HG02852 (cell line): ENCODE measurements at regions not wholly inside any gene's neighbourhood (a gene's known extent, or its start where the extent isn't known, plus 50 kb on each side); places are given as distances from the start of the nearest gene placed in this dataset.
"Not testable (repeated sequence)": the region's sequence is repeated elsewhere in the genome, so short reads cannot be mapped to it uniquely, and the experiment has no call there.

Experiments
- ATAC-seq: cut with Tn5 transposase; IDR thresholded peaks from one replicate; pipeline ENCODE4 v1.9.1; 2021; ENCODE audit warnings: mild to moderate bottlenecking, moderate library complexity; ENCODE audit not compliant: unreplicated experiment

DNA sequence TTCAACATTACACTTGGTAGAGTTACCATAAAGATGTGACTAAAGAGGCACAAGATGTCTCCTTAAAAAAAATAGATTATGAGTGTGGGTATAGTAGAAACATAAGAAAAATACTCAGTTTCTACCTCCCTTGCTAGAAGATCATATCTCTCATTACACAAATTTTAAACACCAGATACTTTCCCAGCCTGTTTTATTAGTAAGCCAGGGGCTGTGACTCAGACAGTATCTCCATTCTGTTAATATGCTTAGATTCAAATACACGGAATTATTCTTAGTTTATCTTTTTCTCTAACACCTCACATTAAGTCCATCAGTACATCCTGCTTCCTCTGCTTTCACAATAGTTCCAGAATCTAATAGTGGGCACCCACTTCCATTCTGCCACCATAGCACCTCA lies 561.8 kb upstream of the ADAMTS5 start:
- no peak for ATAC-seq

DNA sequence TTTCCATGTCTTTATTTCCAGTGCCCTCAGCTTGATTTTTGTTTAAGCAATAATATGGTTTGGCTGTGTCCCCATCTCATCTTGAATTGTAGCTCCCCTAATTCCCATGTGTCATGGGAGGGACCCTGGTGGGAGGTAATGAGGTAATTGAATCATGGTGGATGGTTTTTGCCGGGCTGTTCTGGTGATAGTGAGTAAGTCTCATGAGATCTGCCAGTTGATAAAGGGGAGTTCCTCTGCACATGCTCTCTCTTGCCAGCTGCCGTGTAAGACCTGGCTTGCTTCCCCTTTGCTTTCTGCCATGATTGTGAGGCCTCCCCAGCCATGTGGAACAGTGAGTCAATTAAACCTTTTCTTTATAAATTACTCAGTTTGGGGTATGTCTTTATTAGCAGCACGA lies 559.6 kb upstream of the ADAMTS5 start:
- ATAC-seq: no peak

DNA sequence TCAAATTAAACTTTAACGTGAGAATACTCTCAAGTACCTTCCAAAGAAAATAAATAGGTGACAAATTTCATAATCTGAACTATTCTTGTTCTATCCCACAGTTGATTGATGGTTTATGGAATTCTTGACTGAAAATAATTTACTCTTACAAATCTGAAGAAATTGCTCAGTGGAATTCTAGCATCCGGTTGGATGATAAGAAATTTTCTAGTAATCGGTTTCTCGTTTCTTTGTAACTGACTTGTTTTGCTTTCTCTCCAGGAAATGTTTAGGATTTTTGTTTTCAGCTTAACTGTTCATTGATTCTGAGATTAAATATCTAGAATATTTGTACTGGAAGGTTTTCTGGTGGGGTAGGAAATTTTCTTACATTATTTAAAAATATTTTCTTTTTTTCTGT lies 558.9 kb upstream of the ADAMTS5 start:
- no peak for ATAC-seq

DNA sequence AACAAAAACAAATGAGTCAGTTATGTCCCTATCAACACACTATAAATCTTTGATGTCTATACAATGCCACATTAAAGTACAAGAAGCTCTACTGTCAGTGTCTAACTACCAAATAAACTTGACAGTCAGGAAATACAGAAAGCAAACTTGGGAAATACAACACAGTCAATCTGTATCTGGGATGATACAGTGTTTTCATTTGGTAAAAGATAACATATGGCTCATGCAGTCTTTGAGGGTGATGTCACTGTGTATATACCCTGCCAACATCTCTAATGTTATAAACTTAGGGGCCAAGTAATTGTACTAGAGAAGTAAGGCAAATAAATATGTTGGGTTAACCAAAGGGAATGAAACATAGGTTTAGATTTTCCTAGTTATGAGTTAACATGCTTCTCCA lies 552.5 kb upstream of the ADAMTS5 start:
- no peak for ATAC-seq

DNA sequence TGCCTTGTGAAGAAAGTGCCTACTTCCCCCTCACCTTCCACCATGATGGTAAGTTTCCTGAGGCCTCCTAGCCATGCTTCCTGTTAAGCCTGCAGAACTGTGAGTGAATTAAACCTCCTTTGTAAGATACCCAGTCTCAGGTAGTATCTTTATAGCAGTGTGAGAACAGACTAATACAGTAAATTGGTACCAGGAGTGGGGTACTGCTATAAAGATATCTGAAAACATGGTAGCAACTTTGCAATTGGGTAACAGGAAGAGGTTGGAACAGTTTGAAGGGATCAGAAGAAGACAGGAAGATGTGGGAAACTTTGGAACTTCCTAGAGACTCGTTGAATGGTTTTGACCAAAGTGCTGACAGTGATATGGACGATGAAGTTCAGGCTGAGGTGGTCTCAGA lies 550.3 kb upstream of the ADAMTS5 start:
- ATAC-seq: not testable (repeated sequence)

DNA sequence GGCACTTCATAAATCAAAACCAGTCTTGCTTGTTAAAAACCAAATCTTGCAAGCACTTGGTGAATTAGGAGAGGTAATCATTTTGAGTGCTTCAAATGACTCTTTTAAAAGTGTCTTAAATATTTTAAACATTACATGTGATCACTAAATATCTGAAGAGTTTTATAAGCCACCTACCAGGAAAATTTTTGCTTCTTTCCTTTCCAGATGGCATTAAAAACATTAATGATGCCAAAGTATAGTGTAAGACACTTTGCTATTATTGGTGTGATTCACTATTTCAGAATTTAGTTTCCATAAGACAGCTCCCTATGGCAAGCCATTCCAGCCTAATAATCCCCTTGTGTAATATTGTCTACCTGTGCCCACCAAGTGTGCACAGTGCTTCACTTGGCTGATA lies 548.8 kb upstream of the ADAMTS5 start:
- ATAC-seq: no peak

DNA sequence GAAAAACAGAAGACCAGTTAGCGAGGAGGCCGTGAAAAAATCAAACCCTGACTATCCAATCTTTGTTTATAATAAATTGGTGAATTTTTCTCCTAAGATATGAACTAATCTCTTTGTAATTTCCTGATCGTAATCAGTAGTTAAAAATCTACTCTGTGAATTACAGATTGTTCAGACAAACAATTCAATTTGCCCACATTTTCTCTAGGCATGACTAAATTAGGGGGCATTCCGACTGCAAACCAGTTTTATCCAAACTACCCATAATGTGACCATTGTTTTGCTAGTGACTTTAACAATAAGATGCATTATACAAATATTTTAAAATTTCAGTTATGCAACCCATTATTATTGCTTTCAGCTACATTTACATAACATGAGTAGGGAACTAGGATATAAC lies 546.9 kb upstream of the ADAMTS5 start:
- ATAC-seq: no peak

DNA sequence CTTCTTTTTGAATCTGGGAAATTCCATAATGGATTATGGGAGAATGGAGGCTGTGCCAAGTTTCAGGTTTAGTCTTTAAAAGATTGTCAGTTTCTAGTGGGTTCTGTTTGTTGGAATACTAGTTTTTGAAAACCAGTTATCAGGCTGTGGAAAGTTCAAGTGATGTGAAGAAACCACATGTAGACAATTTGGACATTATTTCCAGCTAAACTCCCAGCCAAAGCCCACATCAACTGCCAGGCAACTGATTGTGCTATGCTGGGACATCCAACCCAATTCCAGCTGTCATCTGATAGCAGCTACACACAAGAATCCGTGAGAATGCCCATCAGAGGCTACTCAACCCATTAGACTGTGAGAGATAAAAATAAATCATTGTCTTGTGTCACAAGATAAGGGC lies 546.1 kb upstream of the ADAMTS5 start:
- no peak for ATAC-seq

DNA sequence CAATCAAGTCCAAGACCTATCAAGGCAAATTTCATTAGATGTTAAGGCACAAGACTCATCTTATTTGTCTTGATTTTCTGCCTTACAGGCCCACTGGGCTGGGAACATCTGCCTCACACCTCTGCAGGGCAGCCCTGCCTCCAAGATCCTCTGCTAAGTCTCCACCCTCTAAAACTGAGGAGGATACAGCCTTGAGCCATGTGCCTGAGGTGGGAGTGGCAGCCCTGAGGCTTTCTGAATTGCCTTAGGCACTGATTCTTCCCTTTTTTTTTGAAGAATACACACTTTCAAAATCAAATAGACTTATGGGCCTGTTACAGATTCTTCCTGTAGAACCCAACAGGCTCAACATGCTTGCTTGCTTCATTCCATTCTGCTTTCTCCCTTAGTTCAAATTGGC lies 544.3 kb upstream of the ADAMTS5 start:
- ATAC-seq: no peak

DNA sequence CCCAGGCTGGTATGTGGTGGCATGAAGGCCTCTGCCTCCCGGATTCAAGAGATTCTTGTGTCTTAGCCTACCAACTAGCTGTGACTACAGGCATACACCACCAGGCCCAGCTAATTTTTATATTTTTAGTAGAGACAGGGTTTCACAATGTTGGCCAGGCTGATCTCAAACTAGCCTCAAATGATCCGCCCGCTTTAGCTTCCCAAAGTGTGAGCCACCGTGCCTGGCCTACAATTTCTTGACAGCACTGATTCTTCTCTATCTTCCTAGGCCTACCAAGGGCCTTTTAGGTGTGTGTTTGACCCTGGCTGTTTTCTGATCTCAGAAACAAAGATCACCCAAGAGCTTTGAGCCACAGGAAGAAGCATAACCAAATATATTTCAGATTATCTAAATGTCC lies 540.8 kb upstream of the ADAMTS5 start:
- no peak for ATAC-seq

DNA sequence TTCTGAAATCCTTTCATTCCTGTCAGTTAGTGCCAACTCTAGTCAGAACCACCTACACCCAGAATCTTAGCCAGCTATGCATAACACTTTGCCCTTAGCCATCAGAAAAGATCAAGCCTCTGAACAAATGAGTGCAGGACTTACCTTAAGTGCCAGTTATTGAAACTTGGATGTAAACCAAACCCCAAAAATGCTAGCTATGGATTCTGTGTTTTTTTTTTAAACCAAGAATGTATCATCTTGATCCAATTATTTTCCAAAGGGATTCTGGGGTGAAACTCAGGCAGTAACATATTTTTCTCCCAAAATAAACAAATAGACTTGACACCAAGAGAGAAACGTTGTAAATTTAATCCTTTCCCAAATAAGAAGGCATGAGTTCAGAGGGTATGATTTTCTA lies 538.6 kb upstream of the ADAMTS5 start:
- no peak for ATAC-seq

DNA sequence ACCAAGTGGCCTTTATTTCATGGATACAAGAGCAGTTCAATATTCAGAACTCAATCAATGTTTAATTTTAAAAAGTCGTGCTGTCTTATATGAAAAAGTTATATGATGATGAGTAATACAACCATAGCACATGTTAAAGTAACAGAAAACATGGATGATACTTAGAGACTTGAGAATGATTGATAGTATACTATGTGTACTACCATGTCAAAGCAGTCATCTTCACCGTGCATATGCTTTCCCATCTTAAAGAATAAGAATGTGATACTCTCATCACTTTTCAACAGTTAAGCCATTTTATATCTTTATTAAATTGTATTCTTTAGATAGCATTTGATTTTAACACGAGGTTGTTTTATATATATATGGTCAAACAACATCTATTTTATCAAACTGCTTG lies 535.9 kb upstream of the ADAMTS5 start:
- ATAC-seq: no peak

DNA sequence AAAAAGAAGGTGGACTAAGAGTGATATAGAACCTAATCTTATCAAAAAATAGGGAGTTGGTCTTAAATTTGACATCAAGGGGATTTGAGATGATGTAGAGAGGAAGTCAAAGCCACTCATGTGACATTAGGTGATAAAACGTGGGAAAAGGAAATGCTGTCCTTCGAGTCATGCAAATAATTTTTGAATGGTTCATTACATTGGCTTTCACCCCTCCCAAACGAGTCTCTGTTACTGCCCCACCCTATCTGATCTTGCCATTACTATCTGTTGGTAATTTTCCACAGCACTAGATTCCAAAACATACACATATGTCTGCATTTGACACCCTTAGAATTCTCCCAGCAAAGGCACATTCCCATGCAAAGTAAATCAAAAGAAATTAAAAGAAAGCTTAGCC lies 531.1 kb upstream of the ADAMTS5 start:
- ATAC-seq: no peak

DNA sequence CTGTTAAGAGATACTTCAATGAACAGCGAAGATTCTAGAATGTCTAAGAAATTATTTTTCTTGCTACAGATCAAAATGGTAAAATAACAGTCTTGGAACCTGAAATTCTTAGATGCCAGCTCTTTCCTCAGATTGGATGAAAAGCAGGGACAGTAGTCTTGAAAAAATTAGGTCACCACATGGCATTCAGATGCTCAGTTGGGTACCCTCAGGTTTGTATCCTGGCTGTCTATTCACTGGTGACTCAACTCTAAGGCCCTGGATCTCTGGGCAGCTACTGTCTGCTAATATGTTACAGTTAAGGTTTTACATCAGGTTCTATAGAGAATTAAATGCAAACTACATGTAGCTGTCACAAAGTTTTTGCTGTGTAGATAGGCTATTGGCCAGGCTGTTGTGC lies 528.9 kb upstream of the ADAMTS5 start:
- no peak for ATAC-seq

DNA sequence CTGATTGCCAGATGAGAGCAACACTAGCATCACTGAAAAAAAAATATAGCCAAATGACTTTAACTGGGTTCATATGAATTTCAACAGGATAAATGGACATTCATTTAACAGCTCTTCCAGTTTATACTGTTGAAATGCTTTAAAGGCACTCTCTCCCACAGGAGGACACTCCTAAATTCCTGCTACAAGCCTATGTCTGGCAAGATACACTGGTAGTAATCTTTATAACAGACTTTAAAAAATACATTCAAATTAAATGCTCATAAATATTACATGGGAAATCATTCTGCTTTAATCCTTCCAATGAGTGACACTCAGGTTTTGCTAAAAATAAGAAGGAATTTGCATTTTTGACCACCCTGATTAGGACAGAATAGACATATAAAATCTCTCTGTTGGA lies 526.7 kb upstream of the ADAMTS5 start:
- ATAC-seq: no peak

DNA sequence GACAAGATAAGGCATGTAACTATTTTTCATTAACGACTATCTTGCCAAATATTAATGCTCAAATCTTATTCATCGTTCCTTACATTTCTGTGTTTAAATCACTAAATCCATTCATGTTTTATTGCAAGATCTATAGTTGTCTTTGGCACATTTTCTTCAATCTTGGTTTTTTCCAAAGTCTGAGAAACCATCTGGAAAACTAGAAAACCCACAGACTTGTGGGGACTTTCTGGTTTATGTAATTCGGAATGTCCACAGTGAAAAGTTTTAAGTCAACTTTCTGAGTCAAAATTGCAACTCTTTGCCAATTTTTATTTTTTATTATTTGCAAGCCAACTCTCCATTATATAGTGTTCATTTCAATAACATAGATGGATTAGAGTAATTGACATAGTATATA lies 520.8 kb upstream of the ADAMTS5 start:
- ATAC-seq: no peak

DNA sequence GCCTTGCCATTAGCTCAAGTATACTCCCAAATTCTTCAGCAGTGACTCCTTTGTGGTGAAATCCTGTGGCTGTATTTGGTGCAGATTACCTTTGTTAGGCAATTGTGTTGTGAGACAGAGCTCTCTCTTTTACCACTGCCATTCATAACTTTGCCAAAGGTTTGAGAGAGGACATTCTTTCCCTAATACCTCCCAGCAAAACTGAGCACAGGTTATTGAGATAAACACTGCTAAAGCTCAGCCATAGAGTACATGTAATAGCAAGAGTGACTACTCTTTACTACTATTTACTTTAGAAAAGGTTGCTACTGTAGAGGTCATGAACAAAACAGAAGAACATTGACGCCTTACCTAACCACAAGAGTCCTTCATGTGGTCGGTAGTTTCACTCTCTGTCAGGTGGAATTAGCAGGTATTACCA lies 514.0 kb upstream of the ADAMTS5 start:
- ATAC-seq: no peak

DNA sequence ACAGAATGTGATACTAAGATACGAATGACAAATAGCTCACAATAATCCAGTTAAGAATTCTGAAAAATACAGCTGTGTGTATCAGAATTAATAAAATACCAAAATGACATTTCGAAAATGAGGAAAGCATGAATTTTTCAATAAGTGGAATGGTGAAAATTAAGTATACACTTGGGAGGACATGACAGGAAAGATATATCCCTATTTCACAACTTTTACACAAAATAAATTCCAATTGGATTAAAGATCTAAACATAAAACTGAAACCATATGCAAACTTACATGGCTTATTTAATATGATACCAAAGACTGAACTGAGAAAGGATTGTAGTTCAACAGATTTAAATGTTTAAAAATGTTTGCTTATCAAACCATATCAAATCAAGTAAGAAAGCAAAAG lies 510.4 kb upstream of the ADAMTS5 start:
- ATAC-seq: no peak

DNA sequence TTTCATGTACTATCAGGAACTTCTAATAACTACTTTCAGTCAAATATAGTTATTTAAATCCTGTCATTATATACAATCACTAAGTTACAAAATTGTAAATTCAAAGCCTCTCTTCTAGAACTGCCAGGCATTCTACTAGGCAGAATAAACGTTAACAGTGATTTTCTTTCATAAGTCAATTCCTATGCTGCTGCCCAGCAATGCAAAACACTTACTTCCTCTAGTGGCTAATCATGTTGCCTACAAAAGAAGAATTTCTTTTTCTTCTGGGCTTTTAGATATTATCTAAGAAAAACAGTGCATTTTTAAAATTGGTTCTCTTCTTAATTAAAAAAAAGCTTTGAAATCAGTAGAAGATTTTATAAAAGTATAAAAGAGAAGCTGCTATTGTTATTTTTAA lies 509.8 kb upstream of the ADAMTS5 start:
- no peak for ATAC-seq

DNA sequence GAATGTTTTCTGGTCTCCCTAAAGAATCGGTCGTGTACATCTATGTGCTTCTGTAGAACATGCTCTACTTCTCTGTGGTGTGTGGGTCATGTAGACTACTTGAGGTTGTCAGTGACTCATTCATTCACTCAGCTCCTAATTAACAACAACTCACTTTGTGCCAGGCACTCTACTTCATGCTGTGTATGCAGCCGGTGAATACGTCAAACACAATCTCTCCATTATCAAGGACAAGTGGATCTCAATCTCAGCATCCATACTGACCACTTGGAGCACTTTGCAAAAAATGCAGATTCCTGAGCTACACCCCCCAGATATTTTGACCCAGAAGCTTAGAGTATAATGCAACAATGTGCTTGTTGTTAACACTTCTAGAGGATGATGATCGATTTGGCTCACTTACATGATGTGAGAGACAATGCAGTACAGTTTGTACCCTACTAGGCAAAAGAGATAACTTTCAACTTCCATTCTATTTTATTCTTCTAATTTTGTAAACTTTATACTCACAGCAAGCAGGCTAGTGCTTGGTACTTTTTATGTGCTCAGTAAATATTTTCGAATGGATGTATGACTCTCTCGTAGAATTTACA lies 508.6 kb upstream of the ADAMTS5 start:
- ATAC-seq: no peak

DNA sequence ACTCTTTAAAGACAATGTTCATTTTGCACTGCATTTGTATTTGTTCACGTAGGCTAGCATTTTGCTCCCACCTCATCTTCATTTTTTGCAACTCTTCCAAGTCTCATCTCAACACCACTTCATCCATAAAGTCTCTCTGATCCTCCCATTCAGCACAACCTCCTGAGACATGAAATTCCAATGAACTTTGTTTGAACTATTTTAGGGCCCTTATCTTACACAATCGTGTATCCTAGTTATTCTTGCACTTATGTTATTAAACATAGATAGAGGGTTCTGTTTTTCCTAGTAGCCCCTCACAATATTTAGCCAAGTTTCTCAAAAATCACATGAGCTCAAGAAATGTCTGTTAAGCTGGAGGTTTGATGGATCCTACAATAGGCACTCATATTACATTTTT lies 500.5 kb upstream of the ADAMTS5 start:
- ATAC-seq: no peak

DNA sequence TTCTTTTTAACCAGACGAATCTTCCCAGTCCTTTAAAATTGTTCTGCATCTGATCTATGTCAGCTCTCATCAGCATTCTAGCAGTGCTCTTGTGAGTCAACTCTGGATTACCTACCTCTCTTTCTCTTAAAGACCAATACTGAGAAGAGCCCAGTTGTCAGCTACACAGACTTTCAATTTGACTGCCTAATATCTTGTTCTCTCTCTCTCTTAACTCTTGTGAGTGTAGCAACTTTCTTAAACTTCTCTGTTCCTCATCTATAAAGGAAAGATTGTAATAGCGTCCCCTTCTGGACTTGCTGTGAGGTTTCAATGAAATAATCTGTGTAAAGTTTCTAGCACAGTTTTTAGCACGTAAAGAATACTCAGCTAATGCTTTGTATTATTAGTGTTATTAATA lies 499.3 kb upstream of the ADAMTS5 start:
- no peak for ATAC-seq

DNA sequence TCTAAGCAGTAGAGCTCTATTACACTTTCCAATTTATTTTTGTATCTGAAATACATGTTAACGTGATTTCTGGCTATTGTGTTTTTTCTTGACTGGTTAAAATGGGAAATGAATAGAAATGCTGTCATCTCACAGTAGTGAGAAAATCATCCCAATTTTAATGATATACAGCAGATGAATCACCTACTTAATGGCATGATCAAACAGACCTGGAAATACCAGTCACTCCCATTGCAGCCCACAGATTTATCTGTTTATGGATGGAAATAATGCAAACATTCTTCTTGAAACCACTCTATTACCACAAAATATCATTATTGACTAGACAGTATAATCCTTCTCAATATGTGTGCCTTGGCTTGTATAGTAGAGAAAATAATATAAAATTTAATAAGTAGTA lies 497.8 kb upstream of the ADAMTS5 start:
- no peak for ATAC-seq

DNA sequence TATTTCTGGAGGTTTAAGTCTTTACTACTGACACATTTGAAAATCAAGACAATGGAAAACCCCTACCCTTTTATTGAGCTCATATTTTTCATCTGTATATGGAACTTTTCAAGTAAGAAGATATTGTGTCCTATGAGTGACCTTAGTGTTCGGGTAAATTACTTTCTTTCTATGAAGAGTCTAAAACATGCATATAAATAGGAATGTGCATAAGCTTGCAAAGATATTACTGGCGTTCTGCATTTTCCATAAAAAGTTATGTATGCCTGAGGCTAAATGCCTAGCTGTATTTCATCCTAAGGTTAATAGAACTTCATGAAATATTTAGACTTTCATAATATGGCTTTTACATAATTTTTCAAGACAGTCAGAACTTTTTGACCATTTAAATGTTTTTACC lies 495.8 kb upstream of the ADAMTS5 start:
- no peak for ATAC-seq
